ENCODE measurements at regions not wholly inside any gene's neighbourhood (a gene's known extent, or its start where the extent isn't known, plus 50 kb on each side); places are given as distances from the start of the nearest gene placed in this dataset.

DNA sequence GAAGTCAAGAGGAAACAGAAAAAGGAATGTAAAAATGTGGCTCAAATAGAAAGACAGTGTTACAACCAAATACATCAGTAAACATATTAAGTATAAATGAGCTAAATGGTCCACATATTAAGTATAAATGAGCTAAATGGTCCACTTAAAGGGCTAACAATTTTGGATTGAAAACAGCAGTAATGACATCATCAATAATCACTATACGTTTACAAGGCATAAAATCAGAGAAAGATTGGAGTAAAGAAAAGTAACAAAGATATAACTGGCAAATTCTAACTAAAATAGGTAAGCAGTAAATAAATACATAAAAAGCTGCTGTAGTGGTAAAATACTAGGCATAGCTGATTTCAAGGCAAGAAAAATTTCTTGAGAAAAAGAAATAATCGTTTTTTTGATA, 1298.4 kb upstream of the CELF2 start:
- DNase-seq (ENCODE audit: low read depth in 2 of 2) = no peak

DNA sequence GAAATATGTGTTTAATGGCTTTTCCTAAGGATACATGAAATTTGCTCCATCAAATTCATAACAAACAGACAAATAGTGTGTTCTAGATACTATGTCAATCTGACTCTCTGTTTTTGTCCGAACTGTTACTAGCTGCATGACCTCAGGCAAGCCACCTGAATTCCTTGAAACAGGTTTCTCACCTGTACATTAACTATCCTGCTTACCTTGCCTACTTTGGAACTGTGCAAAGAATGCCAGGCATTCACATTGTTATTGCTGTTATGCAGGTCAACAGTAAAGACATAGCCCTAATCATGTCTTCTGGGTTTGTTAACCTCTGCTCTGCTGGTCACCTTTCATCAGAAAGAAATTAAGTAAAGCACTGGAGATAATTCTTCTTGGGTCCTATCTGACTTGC, 1283.9 kb upstream of the CELF2 start:
- no peak for DNase-seq (ENCODE audit: low read depth in 2 of 2)

DNA sequence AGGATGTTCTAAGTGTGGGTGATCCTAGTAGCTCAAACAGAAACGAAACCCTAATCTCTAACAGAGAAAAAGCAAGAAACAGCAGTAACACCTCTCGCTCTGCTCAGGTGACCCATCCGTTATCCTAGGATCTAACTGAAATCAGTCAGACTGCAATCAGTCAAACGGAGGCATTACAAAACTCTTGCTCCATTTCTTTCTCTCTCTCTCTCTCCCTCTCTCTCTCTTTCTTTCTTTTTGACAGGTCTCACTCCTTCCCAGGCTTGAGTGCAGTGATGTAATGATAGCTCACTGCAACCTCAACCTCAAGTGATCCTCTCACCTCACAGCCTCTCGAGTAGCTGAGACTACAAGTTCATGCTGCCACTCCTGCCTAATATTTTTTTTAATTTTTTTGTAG, 1283.5 kb upstream of the CELF2 start:
- no peak for DNase-seq (ENCODE audit: low read depth in 2 of 2)

GRCh38 chr10:9735731-9736130, 1281.9 kb upstream of the CELF2 start:
- no peak for DNase-seq (ENCODE audit: low read depth in 2 of 2)

- no peak for DNase-seq (ENCODE audit: low read depth in 2 of 2)
Observed at GRCh38 chr10:9743639-9744038, 1274.0 kb upstream of the CELF2 start.

GRCh38 chr10:9745158-9745557, 1272.5 kb upstream of the CELF2 start:
- no peak for DNase-seq (ENCODE audit: low read depth in 2 of 2)

- no peak for DNase-seq (ENCODE audit: low read depth in 2 of 2)
Observed at GRCh38 chr10:9757176-9757575, 1260.5 kb upstream of the CELF2 start.

DNA sequence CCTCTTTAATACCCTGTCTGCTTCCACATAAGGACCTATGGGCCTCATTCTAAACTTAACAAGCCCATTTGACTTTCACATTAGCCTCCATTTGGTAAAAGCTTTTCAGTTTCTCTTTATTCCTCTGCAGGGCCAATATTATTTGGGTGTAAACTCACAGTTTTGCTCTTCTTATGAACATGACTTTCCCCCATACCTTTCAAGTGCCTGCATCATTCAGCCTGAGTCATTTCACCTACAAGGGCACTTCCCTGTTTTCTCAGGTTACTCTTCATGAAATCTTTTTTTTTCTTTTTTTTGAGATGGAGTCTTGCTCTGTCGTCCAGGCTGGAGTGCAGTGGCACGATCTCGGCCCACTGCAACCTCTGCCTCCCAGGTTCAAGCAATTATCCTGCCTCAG, 1258.1 kb upstream of the CELF2 start:
- no peak for DNase-seq (ENCODE audit: low read depth in 2 of 2)

GRCh38 chr10:9762966-9763656, 1254.6 kb upstream of the CELF2 start:
- DNase-seq (ENCODE audit: low read depth in 2 of 2) = no peak

GRCh38 chr10:9766762-9767161, 1250.9 kb upstream of the CELF2 start:
- no peak for DNase-seq (ENCODE audit: low read depth in 2 of 2)

GRCh38 chr10:9781666-9782065, 1236.0 kb upstream of the CELF2 start:
- no peak for DNase-seq (ENCODE audit: low read depth in 2 of 2)

DNA sequence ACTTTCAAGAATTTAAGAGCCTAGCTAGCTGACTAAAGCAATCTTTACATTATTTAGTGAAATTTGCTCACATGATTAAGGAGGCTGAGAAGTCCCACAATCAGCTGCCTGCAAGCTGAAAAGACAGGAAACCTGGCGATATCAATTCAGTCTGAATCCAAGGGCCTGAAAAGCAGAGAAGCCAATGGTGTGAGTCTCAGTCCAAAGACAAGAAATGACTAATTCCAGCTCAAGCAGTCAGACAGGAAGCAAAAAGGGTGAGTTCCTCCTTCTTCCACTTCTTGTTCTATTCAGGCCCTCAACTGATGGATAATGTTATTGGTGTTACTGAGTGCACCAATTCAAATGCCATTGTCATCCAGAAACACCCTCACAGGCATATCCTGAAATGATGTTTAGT, 1231.6 kb upstream of the CELF2 start:
- no peak for DNase-seq (ENCODE audit: low read depth in 2 of 2)

- DNase-seq (ENCODE audit: low read depth in 2 of 2) = no peak
Observed at GRCh38 chr10:9786576-9786975, 1231.1 kb upstream of the CELF2 start.

- DNase-seq (ENCODE audit: low read depth in 2 of 2) = no peak
Observed at GRCh38 chr10:9789996-9790395, 1227.7 kb upstream of the CELF2 start.

DNA sequence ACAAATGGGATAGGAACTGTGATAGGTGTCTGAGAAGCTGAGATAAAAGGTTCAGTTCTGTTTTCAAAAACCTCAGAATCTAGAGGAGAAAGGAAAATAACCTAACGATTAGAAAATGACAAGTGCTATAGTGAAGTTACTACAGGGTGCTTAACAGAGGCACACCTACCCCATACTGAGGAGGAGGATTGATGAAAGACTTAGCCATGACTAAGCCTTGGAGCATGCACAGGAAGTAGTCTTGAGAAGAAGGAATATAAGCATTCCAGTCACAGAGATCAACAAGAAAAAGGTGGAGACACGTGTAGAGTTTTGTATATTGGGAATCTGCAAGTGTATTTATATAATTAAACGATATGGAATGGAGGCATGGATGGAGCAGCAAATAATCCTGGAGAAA, 1225.5 kb upstream of the CELF2 start:
- no peak for DNase-seq (ENCODE audit: low read depth in 2 of 2)

- no peak for DNase-seq (ENCODE audit: low read depth in 2 of 2)
Observed at GRCh38 chr10:9796564-9796963, 1221.1 kb upstream of the CELF2 start.

DNA sequence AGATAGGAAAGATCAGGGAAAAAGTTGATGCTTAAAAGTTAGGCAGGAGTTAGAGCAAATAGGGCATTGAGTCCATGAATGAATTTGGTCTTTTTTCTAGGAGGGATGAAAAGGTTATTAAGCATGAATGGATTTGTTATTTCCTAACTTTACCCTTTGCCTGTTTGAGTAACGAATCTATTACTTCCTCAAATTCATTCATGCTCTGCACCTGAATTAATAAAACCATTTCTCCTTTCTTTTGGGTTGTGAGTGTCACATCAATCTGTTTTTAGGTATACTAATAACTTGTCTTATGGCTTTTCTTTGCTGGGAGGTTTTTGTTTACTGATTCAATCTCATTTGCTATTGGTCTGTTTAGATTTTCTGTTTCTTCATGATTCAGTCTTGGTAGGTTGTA, 1217.7 kb upstream of the CELF2 start:
- no peak for DNase-seq (ENCODE audit: low read depth in 2 of 2)

GRCh38 chr10:9800571-9800970, 1217.1 kb upstream of the CELF2 start:
- no peak for DNase-seq (ENCODE audit: low read depth in 2 of 2)

DNA sequence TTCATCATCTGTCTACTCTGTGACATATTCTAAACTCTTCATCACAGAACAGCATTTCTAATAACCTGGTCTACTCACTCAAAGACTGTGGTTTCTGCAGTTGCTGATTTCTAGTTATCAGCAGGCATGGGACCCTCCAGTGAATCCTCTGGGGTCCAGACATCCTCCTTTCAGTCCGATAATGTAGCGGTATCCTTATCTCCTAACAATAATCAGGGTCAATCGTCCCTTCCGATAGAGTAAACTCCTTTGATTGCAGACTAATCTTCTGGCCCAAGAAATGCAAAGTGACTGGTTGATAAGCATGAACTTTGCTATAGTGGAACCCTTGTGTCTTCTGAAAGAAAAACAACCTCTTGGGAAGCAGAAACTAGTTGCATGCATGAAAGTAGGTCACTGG, 1209.8 kb upstream of the CELF2 start:
- no peak for DNase-seq (ENCODE audit: low read depth in 2 of 2)

- DNase-seq (ENCODE audit: low read depth in 2 of 2) = no peak
Observed at GRCh38 chr10:9811601-9812000, 1206.1 kb upstream of the CELF2 start.

- no peak for DNase-seq (ENCODE audit: low read depth in 2 of 2)
Observed at GRCh38 chr10:9814285-9814864, 1203.3 kb upstream of the CELF2 start.

DNA sequence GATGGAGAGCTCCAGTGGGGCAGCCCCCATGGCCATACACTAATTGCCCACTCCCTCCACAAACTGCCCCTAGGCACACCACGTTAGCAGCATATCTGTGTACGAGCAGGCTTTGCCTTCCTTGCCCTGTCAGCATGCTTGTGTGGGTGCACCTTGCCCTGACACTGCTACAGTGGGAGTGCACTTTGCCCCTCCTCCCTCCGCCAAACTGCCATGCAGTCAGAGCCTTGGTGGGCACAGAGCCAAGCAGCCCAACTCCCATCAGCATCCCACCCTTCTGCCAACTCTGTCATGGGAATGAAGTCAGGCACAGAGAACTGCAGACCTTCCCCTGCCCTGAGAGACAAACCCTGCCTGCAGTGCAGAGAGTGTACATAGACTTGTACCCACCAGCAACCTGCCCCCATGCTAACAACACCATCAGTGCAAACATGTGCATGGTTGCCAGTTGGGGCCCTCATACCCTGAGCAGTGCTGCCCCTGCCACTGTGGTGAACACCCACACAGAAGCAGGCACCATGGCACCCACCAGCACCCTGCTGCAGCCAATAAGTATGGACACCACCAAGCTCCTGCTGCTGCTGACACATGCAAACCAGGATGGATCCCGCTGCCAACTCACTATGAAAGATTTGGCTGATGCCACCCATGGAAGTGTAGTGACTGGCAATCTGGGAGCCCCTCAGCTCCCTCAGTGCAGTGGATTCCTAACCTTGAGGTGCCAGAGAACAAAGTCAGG, 1197.7 kb upstream of the CELF2 start:
- no peak for DNase-seq (ENCODE audit: low read depth in 2 of 2)

GRCh38 chr10:9823268-9823930, 1194.3 kb upstream of the CELF2 start:
- DNase-seq (ENCODE audit: low read depth in 2 of 2) = no peak

All from activated CD4-positive, alpha-beta T cell treated with anti-CD3 and anti-CD28 coated beads for 24 hours (primary cell).